ENCODE measurements at regions not wholly inside any gene's neighbourhood (a gene's known extent, or its start where the extent isn't known, plus 50 kb on each side); places are given as distances from the start of the nearest gene placed in this dataset.

DNA sequence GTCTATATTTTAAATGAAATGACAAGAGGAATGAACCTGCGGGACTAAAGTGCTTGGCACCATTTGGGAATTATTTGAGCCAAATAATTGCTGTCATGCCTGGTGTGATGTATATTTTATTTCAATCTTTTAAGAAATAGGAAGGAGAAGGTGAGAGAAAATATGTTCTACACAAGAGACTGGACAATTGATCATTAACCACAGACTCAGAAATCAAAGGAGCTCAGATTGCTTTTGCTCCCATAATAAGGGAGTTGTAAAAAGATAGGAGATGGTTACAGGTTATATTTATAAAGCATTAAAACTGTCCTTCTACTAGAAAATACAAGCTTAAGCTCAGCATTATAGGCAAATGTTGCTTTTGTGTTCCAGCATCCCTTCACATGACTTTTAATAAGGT, 515.2 kb upstream of the SULF2 start:
- no peaks in the 10 kb centered on the region for H4K20me1 ChIP-seq (ENCODE audit: control insufficient read depth, insufficient read depth, low read depth, low read length)
- no peaks in the 10 kb centered on the region for H3K79me2 ChIP-seq (ENCODE audit: control insufficient read depth, low read length)
- H3K36me3 ChIP-seq (ENCODE audit: control insufficient read depth, low read length) = no peaks in the 10 kb centered on the region
- no peaks in the 10 kb centered on the region for H3K9me3 ChIP-seq (ENCODE audit: control insufficient read depth, insufficient read depth, low read length)
- TF ChIP-seq CTCF (IDR thresholded peaks at IDR 0.05; ENCODE audit: low read depth, low read length, poor library complexity, severe bottlenecking) (no peak), EZH2phosphoT487 (IDR thresholded peaks at IDR 0.05; ENCODE audit: borderline replicate concordance, low read length) (no peak)
- H3K4me2 ChIP-seq (ENCODE audit: low read length) = no peak overlapping the region
- no peak overlapping the region for H3K27ac ChIP-seq (ENCODE audit: low read depth, low read length)
- no peaks in the 10 kb centered on the region for H3F3A ChIP-seq (ENCODE audit: control insufficient read depth, insufficient read depth)
- no peaks in the 10 kb centered on the region for H3K4me1 ChIP-seq (ENCODE audit: control insufficient read depth, low read length)
- no peaks in the 10 kb centered on the region for H3K9me2 ChIP-seq (replicated peaks; ENCODE audit: control insufficient read depth, low read length)
- H3K27me3 ChIP-seq (ENCODE audit: control insufficient read depth, low read length) = no peaks in the 10 kb centered on the region
- no peak overlapping the region for H3K4me3 ChIP-seq (ENCODE audit: low read length)

DNA sequence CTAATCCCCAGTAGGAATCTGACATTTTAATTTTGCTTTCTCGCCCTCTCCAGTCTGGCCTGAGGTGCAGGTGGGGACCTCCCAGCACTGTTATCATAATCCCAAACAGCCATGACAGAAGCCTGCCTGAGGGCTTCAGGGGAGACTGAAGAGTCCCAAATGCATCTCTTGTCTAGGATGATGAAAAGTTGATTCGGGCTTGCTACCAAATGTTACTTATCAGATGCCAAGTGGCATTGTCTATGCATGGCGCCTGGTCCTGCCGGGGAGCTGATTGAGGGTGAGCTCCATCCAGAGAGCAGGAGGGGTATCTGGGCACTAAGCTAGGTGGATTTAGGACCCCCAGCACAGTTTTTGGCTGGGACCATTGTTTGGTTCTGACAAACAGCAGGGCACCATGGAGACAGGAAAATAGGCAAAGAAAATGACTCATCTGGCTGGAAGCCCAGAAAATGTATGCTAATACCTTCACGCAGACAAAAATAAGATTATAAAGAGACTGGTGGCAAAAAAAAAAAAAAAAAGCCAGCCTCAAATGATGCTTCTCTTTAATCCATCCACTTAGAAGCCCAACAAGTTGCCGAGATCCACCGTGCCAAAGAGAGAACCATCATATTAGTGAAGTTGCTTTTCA, 513.7 kb upstream of the SULF2 start:
- H3K27me3 ChIP-seq (ENCODE audit: control insufficient read depth, low read length) = peaks cover 5% of the 10 kb centered on the region
- H3K36me3 ChIP-seq (ENCODE audit: control insufficient read depth, low read length) = no peaks in the 10 kb centered on the region
- no peaks in the 10 kb centered on the region for H4K20me1 ChIP-seq (ENCODE audit: control insufficient read depth, insufficient read depth, low read depth, low read length)
- H3K79me2 ChIP-seq (ENCODE audit: control insufficient read depth, low read length) = no peaks in the 10 kb centered on the region
- no peaks in the 10 kb centered on the region for H3K4me1 ChIP-seq (ENCODE audit: control insufficient read depth, low read length)
- H3K9me2 ChIP-seq (replicated peaks; ENCODE audit: control insufficient read depth, low read length) = no peaks in the 10 kb centered on the region
- H3K27ac ChIP-seq (ENCODE audit: low read depth, low read length) = no peak overlapping the region
- TF ChIP-seq EZH2phosphoT487 (IDR thresholded peaks at IDR 0.05; ENCODE audit: borderline replicate concordance, low read length) = no peak
- H3K4me2 ChIP-seq (ENCODE audit: low read length) = no peak overlapping the region
- H3K9me3 ChIP-seq (ENCODE audit: control insufficient read depth, insufficient read depth, low read length) = no peaks in the 10 kb centered on the region
- no peaks in the 10 kb centered on the region for H3F3A ChIP-seq (ENCODE audit: control insufficient read depth, insufficient read depth)
- no peak overlapping the region for H3K4me3 ChIP-seq (ENCODE audit: low read length)

DNA sequence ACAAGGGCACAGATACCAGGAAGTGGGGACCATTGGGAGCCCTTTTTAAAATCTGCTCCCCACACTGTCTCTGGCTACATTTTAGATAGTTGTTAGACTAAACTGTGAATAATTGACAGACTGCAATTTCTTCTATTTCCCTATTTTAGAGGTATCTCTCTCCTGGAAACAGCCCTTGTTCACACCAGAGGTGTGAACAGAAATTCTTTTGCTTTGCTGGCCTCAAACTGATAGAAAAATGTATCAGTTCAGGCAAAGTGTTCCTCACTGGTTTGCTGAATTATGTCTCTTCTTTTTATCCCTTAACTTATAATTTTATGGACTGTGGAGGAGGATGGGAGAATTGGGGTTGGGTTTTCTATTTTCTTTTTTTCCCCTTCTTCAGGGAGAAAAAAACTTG, 513.2 kb upstream of the SULF2 start:
- Histone ChIP-seq H3K9me3 (ENCODE audit: control insufficient read depth, insufficient read depth, low read length) (no peaks in the 10 kb centered on the region), H3K4me1 (ENCODE audit: control insufficient read depth, low read length) (no peaks in the 10 kb centered on the region), H3K36me3 (ENCODE audit: control insufficient read depth, low read length) (no peaks in the 10 kb centered on the region), H3K79me2 (ENCODE audit: control insufficient read depth, low read length) (no peaks in the 10 kb centered on the region), H4K20me1 (ENCODE audit: control insufficient read depth, insufficient read depth, low read depth, low read length) (no peaks in the 10 kb centered on the region), H3K9me2 (replicated peaks; ENCODE audit: control insufficient read depth, low read length) (no peaks in the 10 kb centered on the region), H3K4me2 (ENCODE audit: low read length) (no peak overlapping the region), H3K27ac (ENCODE audit: low read depth, low read length) (no peak overlapping the region), H3K4me3 (ENCODE audit: low read length) (no peak overlapping the region), H3F3A (ENCODE audit: control insufficient read depth, insufficient read depth) (no peaks in the 10 kb centered on the region), H3K27me3 (ENCODE audit: control insufficient read depth, low read length) (peaks cover 5% of the 10 kb centered on the region)
- no peak for TF ChIP-seq CTCF (IDR thresholded peaks at IDR 0.05; ENCODE audit: low read depth, low read length, poor library complexity, severe bottlenecking)
- TF ChIP-seq EZH2phosphoT487 (IDR thresholded peaks at IDR 0.05; ENCODE audit: borderline replicate concordance, low read length) = no peak

GRCh38 chr20:48295966-48296421, 510.7 kb upstream of the SULF2 start:
- H3F3A ChIP-seq (ENCODE audit: control insufficient read depth, insufficient read depth) = no peaks in the 10 kb centered on the region
- H3K4me1 ChIP-seq (ENCODE audit: control insufficient read depth, low read length) = no peaks in the 10 kb centered on the region
- peaks cover 8% of the 10 kb centered on the region for H3K27me3 ChIP-seq (ENCODE audit: control insufficient read depth, low read length)
- no peak overlapping the region for H3K4me3 ChIP-seq (ENCODE audit: low read length)
- H3K9me3 ChIP-seq (ENCODE audit: control insufficient read depth, insufficient read depth, low read length) = no peaks in the 10 kb centered on the region
- H4K20me1 ChIP-seq (ENCODE audit: control insufficient read depth, insufficient read depth, low read depth, low read length) = no peaks in the 10 kb centered on the region
- TF ChIP-seq EZH2phosphoT487 (IDR thresholded peaks at IDR 0.05; ENCODE audit: borderline replicate concordance, low read length) (no peak), CTCF (IDR thresholded peaks at IDR 0.05; ENCODE audit: low read depth, low read length, poor library complexity, severe bottlenecking) (no peak)
- no peaks in the 10 kb centered on the region for H3K79me2 ChIP-seq (ENCODE audit: control insufficient read depth, low read length)
- H3K36me3 ChIP-seq (ENCODE audit: control insufficient read depth, low read length) = no peaks in the 10 kb centered on the region
- no peak overlapping the region for H3K27ac ChIP-seq (ENCODE audit: low read depth, low read length)
- H3K9me2 ChIP-seq (replicated peaks; ENCODE audit: control insufficient read depth, low read length) = no peaks in the 10 kb centered on the region
- no peak overlapping the region for H3K4me2 ChIP-seq (ENCODE audit: low read length)
